Activated CD4-positive, alpha-beta T cell treated with anti-CD3 and anti-CD28 coated beads, Interleukin-2, amount 50 U/mL, for 48 hours (primary cell): ENCODE measurements at regions not wholly inside any gene's neighbourhood (a gene's known extent, or its start where the extent isn't known, plus 50 kb on each side); places are given as distances from the start of the nearest gene placed in this dataset.
A peak's percentile ranks its signal among the peaks of the same experiment; 100 is the strongest.
"Not testable (repeated sequence)": the region's sequence is repeated elsewhere in the genome, so short reads cannot be mapped to it uniquely, and the experiment has no call there.

ENCODE experiments used
- DNase-seq, 2 experiments: peaks; one replicate each; pipeline ENCODE4 v3.0.0-alpha.2; 2020

DNA sequence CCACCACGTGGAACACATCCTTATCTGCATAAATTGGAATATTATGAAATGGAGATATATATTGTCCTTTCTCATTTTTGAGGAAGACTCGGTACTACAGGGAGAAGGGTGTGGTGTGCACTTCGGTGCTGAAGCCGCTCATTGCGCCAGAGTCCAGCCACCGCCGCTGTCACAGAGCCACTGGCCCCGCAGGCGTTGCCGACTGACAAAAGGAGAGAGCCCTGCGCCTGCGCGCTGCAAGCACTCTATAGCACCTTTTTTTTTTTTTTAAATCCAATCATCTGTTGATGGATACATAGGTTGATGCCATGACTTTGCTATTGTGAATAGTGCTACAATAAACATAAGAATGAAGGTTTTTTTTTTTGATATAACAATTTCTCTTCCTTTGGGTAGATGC, 130.0 kb upstream of the TBC1D5 start:
- DNase-seq: no peak

DNA sequence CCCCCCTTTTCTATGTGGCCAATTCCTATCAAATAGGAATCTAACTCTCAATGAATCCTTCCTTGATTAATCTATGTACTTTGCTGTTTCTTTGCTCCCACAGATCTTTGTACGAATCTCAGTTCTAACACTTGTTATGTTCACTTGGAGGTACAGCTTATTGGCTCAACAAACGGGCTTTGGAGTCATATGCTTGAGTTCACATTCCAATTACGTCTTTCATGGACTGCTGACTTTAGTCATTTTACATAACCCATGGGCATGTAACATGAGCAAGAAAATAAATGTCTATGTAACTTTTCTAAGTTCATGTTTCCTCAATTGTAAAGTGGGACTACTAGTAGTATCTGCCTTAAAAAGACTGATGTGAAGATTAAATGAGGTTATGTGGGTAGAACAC, 123.2 kb upstream of the TBC1D5 start:
- no peak for DNase-seq

DNA sequence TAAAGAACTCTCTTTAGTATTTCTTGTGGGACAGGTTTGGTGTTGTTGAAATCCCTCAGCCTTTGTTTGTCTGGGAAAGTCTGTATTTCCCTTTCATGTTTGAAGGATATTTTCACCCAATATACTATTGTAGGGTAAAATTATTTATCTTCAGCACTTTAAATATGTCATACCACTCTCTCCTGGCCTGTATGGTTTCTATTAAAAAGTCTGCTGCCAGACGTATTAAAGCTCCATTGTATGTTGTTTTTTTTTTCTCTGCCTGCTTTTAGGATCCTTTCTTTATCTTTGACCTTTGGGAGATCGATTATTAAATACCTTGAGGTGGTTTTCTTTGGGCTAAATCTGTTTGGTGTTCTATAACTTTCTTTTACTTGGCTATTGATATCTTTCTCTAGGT, 119.0 kb upstream of the TBC1D5 start:
- DNase-seq: no peak

DNA sequence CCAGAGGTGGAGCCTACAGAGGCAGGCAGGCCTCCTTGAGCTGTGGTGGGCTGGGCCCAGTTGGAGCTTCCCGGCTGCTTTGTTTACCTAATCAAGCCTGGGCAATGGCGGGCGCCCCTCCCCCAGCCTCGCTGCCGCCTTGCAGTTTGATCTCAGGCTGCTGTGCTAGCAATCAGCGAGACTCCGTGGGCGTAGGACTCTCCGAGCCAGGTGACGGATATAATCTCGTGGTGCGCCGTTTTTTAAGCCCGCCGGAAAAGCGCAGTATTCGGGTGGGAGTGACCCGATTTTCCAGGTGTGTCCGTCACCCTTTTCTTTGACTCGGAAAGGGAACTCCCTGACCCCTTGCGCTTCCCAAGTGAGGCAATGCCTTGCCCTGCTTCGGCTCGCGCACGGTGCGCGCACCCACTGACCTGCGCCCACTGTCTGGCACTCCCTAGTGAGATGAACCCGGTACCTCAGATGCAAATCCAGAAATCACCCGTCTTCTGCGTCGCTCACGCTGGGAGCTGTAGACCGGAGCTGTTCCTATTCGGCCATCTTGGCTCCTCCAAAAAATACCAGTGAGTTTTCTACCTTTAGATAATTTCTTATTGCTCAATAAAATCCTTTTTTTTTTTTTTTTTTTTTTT, 118.5 kb upstream of the TBC1D5 start:
- not testable (repeated sequence) for DNase-seq

DNA sequence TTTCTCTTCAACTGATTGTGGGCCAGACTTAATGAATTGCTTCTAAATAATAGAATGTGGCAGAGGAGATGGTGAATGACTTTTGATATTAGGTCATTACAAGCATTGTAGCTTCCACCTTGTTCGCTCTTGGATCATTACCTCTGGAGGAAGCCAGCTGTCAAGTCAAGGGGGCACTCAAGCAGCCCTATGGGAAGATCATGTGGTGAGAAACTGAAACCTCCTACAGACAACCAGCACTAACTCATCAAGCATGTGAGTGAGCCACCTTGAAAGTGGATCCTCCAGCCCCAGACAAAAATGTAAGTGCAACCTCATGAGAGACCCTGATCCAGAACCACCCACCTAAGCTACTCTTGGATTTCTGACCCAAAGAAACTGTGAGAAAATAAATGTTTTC, 109.8 kb upstream of the TBC1D5 start:
- DNase-seq: no peak

DNA sequence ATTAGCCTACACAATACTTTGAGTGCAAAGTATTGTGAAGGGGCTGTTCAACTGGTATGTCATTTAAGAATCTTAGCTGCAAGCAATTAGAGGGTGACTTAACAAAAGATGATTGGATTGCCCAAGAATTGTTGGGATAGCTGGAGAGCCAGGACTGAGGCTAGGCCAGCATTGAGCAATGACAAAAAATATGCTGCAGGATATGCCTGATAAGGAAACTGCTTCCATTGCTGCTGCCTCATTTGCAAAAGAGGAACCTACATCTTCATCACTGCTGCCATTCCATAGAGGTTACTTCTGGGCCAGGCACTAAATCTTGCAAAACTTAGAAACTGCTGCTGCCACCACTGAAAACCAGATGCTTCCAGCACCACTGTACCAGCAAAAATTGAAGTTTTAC, 108.0 kb upstream of the TBC1D5 start:
- no peak for DNase-seq

DNA sequence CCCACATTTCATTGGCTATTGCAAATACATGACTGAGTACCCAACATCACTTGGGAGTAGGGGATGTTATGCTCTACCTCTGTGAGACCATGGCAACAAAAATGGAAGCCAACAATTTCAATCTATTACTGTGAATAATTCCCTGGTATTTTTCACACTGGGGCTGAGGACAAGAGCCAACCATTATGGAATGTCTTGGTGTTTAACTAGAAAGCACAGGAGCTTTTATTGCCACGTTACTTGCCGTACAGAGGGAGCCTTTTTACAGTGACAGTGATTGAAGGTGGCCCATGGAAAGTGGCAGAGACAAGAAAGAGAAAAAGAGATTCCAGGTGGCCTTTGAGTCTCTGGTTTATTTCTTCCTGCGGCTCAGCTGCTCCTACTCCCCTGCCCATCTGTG, 105.7 kb upstream of the TBC1D5 start:
- no peak for DNase-seq

DNA sequence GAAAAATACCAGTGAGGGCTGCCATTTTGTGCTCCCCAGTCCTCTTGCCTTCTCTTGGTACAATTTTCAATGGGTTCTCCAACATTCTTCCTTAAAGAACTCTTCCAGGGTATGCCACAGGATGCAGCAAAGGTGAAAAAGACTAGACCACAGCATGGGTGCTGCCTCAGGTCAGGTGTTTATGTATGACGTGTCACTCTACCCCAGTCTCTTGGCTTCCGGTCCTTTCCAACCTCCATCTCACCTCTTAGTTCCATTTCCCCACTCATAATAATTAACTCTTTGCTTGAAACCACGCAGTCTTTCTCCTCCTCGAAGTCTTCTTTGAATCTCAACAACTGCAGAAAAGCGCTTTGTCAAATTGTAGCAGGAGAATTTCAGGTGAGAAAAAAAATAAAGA, 104.7 kb upstream of the TBC1D5 start:
- DNase-seq: no peak

DNA sequence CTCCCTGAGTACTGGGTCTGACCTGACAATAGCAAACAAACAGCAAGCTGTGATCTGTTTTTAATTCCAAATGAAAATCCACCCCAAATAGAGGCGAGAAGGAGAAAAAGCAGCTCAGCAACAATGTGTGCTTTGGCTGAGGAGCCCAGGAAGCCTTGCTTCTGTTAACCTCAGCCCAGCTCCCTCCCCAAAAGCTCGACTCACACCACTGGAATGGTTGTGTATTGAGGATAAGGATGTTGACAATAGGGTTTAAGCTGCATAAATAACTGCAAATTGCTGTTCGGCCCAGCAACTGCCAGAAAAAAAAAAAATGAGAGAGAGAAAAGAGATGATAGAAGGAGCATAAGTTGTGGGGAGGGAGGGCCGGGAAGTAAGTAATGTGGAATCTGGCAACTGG, 104.0 kb upstream of the TBC1D5 start:
- DNase-seq: no peak

DNA sequence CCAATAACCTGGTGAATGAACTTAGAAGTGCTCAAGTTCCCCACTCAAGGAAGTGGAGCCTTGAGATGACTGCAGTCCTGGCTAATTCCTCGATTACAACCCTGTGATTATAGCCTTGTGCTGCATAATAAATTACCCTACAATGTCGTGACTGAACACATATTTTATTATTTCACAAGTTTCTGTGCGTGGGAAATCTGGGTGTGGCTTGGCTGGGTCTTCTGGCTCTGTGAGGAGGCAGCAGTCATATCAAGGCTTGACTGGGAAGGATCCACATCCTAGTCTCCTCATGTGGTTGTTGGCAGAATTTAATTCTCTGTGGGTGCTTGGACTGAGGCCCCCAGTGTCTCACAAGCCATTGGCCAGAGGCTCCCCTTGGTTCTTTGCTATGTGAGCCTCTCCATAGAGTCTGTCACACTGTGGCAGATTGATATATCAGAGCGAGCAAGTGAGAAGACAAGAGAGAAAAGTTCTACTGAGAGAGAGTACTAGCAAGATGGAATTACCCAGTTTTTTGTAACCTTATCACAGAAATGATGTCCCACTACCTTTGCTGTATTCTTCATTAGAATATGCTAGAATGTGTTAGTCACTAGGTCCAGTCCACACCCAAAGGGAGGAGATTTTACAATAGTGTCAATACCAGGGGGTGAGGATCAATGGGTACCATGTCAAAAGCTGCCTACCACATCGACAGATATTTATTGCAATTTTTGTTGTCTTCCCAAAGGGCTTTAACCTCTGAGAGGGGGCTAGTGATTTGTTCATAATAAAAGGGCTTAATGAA, 102.8 kb upstream of the TBC1D5 start:
- no peak for DNase-seq

DNA sequence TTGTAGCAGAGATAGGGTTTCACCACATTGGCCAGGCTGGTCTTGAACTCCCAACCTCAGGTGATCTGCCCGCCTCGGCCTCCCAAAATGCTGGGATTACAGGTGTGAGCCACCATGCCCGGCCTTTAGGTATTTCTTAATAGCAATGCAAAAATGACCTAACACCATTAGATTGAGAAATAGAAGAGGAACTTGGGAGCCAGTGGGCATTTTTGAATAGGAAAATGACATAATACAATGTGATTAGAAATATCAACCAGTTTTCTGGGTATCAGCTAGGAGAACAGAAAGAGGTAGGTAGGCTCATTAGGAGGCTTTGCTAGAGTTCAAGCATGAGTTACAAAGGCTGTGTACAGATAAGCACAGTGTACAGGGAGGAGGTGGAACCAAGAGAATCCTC, 101.8 kb upstream of the TBC1D5 start:
- no peak for DNase-seq

DNA sequence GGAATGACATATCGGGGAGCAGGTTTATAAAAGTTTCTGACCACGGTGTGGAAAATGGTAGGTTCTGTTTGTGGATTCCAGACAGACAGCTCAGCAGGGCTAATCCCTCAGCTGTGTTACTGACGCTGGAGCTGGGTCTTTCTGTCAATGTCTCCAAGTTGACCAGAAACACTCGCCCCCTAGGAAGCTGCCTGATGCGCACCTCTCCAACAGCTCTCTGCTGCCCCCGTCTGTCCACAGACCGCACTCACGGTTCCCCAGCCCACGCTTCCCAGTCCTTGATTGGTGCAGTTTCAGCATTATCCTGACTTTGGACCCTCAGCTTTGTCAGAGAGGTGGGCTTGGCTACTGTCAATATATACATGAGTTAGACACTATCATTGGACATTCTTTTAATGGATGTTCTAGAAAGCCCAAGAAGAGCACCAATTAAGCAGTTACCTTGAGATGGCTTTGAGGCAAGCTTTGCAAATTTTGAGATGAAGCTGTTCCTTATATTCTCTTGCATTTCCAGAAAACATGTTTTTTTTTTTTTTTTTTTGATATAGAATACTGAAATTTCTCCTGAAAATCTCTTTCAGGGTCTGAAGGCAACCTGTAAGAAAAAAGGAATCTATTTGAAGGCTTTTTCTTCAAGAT, 98.9 kb upstream of the TBC1D5 start:
- peak; percentile 80 to 85 for DNase-seq

DNA sequence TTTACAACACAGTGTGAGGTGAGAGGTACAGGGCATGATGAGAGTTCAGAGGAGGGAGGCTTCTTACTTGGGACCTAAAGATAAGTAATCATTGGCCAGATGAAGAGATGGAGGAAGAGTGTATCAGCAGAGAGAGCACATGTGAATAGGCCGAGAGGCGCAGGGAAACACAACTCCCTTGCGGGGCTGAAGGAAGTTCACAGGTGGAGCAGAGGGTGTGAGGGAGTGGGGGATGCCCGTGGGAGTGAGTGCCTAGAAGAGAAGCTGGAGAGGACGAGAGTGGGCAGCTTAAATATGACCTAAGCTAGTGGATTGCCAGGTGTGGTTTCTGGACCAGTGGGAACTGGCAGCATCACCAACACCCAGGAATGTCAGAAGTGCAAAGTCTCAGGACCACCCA, 98.2 kb upstream of the TBC1D5 start:
- no peak for DNase-seq

DNA sequence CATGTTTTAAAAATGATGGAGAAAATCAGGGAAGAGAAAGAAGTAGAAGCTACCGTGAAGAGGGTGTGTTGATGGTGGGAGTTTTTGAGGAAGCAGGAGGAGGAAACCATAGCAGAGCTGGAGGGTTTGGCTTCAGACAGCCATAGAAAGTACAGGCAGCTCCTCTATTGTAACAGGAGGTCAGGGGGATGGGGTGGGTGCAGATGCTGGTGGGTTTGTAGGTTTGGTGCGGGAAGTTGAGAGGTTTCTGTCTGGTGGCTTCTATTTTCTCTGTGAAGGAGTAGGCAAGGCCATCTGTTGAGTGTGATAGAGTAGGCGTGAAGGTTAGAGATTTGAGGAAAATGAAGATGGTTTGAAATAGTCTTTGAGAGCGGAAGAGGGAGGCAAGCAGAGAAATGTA, 97.7 kb upstream of the TBC1D5 start:
- no peak for DNase-seq

DNA sequence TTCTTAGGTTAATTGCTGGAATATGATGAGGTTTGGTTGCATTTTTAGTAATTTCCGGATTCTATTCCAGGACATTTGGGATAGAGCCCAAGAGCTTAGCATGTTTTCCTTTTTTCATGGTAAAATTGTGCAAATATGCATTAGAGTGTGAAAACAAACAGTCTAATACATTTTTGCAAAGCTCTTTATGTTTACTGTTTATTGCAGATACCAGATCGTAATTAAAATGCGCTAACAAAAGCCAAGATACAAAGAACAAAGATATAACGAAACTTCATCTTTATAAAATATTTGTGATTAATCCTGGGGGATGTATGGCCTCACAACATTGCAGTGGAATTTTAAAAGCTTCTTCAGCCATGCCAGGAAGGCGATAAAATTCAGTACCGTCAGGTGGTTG, 94.5 kb upstream of the TBC1D5 start:
- no peak for DNase-seq

DNA sequence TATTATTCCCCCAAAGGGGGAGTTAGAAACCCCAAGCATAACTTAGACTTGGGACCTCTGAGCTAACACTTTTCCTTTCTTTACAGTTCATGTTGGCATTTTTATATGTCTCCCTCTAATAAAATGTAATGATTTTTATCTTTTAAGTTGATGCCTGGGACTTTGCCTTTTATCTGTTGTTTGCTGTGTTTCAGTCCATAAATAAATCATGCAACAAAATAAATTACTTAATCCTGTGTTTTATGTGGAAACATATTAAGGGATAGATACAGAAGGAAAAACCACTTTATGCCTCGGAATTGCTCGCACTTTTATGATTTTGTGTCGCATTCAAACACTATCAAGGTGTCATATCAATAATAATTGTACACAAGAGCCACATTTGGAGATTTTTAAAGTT, 93.7 kb upstream of the TBC1D5 start:
- DNase-seq: no peak

DNA sequence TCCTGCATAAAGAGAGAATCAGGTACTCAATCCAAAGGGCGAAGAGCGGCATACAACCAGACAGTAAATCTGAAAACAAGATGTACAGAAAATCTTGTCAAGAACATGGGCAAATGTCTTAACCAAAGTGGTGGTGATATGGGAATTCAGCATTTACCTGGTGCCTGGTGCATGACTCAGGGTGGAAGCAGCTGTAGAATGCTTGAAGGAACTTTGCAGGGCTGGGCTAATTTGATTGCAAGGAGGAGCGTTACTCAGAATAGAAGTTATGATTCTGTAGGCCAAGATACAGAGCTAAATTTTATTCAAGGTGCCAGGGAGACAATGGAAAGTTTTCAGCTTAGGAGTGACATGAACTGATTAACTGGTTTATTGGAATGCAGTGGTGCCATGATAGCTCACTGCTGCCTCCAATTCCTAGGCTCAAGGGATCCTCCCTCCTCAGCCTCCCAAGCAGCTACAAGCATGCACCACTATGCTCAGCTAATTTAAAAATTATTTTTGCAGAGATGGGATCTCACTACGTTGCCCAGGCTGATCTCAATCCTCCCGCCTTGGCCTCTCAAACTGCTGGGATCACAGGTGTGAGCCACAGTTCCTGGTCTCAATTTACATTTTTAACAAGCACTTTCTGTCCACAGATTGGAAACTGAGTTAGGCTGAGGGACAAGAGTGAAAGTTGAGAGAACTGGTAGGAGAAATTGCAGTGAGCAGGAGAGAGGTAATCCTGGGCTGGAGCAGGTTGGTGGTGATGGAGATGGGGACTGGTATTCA, 91.5 kb upstream of the TBC1D5 start:
- no peak for DNase-seq

DNA sequence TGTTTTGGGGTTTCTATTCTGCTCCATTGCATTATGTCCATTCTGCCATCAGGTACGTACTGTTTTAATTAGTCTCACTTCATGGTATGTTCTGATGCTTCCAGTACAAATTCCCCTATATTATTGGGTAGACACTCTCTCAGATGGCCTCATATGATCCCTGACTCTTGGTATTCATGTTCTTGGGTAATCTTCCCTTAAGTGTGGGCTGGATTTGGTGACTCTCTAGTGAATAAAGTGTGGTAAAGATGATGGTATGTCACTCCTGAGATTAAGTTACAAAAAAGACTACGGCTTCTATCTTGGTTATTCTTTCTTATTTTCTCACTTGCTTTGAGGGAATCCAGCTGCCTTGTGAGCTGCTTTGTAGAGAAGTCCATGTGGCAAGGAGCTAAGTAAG, 89.6 kb upstream of the TBC1D5 start:
- no peak for DNase-seq

DNA sequence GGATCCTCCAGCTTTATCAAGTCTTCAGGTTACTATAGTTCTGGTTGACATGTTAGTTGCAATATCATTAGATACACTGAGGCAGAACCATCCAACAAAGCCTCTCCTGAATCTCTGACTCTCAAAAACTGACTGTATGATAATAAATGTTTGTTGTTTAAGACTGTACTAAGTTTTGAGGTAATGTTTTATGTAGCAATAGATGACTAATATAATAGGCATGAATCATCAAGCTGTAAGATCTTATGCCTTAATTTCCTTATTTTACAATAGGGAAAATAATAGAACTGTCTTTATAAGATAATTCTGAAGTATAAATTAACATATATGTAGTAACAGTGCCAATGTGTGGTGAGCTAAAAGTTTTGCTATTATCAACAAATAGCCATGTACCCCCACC, 88.9 kb upstream of the TBC1D5 start:
- no peak for DNase-seq

DNA sequence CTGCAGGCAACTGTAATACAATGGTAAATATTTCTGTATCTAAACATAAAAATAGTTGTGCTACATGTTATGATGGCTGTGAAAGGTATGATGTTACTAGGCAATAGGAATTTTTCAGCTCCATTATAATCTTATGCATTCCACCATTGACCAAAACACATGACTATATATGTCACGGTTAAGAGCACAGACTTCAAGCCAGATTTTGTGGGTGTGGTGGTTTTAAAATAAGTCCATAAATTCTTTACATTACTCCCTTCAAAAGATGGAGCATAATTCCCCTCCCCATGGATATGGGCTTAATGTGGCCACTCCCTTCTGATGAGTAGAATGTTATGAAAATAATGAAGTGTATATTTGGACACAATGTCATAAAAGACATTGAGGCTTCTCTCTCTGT, 88.4 kb upstream of the TBC1D5 start:
- no peak for DNase-seq

DNA sequence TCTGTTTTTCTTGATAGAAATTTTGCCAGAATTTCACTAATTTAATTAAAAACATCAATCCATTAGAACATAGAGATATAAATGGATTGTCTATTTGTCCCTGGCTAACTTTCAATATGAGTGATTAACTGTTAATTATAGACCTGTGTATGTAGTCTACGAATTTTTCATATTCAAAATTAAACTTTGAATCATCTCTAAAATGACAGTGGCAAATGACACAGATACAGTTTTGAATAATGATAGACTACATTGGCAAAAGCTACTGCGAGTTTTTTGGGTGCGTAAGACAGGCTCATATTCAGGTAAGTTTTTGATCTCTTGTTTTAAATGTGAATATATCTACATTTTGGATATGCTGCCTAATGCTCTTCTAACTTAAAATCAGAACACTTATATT, 86.0 kb upstream of the TBC1D5 start:
- DNase-seq: no peak

DNA sequence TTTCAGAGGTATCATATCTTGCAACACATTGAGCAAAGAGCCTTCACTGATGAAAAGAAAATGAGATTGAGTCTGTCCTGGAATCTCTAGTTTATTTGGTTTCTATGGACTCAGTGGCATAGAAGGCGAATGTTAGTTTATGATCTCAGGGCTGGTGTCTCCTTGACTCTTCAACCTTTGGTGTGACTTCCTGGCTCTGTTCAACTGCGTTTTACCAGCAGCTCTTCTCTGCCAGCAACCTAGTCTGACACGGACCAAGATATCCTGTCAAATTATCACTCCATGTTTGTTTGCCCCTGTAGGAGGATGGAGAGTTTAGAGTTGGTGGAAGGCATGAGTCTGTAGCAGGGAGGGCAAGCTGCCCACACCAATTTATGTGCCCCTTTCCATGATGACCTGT, 82.9 kb upstream of the TBC1D5 start:
- DNase-seq: no peak

DNA sequence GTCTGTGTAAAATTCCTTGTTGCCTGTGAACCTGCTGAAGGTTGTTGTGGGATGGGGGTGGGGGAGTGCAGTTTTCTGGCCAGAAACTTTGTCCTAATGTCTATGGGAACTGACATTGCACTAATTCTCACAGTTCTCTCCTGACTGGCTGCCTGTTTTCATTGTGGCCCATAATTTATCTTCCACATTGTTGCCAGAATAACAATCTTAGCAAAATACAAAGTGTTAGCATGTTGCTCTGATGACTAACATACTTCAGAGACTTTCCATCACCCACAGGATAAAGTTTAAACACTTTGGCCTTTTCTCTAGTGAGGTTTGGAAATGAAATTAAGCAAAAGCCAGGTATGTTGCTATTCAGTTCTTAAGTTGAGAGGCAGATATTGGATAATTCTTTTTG, 81.4 kb upstream of the TBC1D5 start:
- DNase-seq: no peak

DNA sequence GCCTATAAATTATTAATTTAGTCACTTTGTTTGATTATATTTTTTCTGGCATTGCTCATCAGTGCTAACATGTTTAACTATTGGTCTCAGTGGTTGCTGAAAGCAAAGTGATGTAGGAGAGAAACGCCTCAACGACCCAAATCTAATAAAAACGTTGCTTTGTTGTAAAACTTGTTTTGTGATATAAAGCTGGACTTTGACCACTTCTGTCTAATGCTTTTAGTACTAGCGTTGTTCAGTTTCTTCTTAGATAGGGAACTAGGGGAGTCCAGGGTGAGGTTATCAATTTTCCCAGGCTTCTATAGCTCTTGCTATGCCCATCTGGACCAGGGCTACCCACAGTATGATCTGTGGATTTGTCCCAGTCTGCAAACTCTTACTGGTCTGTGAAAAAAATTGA, 80.6 kb upstream of the TBC1D5 start:
- DNase-seq: no peak
